ENCODE measurements at regions not wholly inside any gene's neighbourhood (a gene's known extent, or its start where the extent isn't known, plus 50 kb on each side); places are given as distances from the start of the nearest gene placed in this dataset.

DNA sequence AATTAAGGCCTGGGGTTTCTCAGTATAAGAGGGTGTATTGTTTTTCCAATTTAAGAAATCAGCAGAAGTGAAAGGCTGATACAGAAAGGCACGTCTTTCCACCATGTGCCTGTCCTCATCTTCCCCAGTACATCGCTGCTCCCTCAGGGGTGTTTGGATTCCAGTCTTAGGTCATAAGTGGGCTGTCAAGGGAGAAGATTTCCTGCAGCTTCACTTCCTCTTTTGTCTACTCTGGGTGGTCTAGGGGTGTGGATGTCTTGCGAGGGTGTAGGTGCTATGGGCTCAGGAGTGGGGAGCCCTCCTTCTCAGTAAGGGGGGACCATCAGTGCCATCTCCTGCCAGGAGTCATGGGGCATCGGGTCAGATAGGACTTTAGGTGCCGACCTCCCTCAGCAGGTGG is 999.8 kb upstream of the NCAM2 start:
- Mint-ChIP-seq H3K4me3 (no peak overlapping the region), H3K36me3 (ENCODE audit: low read depth) (no peaks in the 10 kb centered on the region), H3K9me3 (peaks cover 19% of the 10 kb centered on the region), H3K27me3 (ENCODE audit: insufficient read depth) (no peaks in the 10 kb centered on the region), H3K27ac (no peak overlapping the region), H3K4me1 (no peaks in the 10 kb centered on the region)
- no peak for DNase-seq
- Histone ChIP-seq H3K27ac (ENCODE audit: low read depth, low read length) (no peak overlapping the region), H3K9me3 (ENCODE audit: control insufficient read depth, low read length) (peaks cover 6% of the 10 kb centered on the region), H3K4me3 (ENCODE audit: low read length) (no peak overlapping the region), H3K36me3 (ENCODE audit: control insufficient read depth, insufficient read depth, low read length) (no peaks in the 10 kb centered on the region), H3K4me1 (ENCODE audit: control insufficient read depth, insufficient read depth, low read length) (no peaks in the 10 kb centered on the region), H3K27me3 (ENCODE audit: control insufficient read depth, insufficient read depth, low read length, poor library complexity, severe bottlenecking) (no peaks in the 10 kb centered on the region), H3K9ac (ENCODE audit: extremely low read depth, low read length, poor library complexity, severe bottlenecking) (no peak overlapping the region)
- WGBS, 2 experiments (ENCODE audit: insufficient coverage in 1 of 2, insufficient read length in 1 of 2), result 97 to 100% methylated on average over 2 to 5 of the region's 5 CpGs
- TF ChIP-seq CTCF (conservative IDR thresholded peaks at IDR 0.05), result no peak

DNA sequence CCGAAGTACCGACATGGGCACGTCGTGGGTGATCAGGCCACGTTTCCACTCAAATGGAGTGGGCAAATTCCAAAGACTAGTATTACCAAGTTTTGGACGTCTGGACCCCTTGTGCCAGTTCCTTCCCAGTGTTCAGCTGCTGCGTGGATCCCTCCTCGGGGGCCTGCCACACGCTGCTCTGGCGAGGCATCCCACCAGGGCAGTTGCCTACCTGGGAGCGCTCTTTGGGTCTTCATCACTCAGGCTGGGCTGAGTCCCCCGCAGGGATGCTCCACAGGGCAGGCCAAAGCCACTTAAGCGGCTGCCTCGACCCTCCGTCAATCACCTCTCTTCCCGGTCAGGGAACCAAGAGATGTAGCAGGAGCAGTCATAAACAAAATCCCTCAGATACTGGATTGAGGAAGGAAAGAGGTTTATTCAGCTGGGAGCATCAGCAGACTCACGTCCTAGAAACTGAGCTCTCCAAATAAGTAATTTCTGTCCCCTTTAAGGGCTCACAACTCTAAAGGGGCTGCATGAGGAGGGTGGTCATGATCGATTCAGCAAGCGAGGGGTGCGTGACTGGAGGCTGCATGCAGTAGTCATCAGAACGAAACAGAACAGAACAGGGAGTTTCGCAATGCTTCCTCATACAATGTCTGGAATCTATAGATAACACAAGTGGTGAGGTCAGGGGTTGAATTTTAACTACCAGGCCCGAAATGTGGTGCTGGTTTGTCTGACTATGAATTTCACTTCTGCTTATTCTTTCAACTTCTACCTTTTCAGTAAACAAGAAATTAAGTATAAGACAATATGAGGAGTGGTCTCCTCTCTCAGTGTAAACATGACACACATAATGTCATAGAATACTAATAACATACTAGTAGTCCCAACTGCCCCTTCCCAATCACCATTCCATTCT is 998.6 kb upstream of the NCAM2 start:
- no peak for DNase-seq
- no peaks in the 10 kb centered on the region for H3K4me1 Mint-ChIP-seq
- WGBS, 2 experiments (ENCODE audit: insufficient coverage in 1 of 2, insufficient read length in 1 of 2), result 95 to 100% methylated on average over 12 to 23 of the region's 23 CpGs
- H3K27ac Mint-ChIP-seq, result no peak overlapping the region
- H3K36me3 Mint-ChIP-seq (ENCODE audit: low read depth), result no peaks in the 10 kb centered on the region
- H3K27me3 Mint-ChIP-seq (ENCODE audit: insufficient read depth), result no peaks in the 10 kb centered on the region
- Histone ChIP-seq H3K9me3 (ENCODE audit: control insufficient read depth, low read length) (peaks cover 6% of the 10 kb centered on the region), H3K27ac (ENCODE audit: low read depth, low read length) (no peak overlapping the region), H3K4me1 (ENCODE audit: control insufficient read depth, insufficient read depth, low read length) (no peaks in the 10 kb centered on the region), H3K9ac (ENCODE audit: extremely low read depth, low read length, poor library complexity, severe bottlenecking) (no peak overlapping the region), H3K4me3 (ENCODE audit: low read length) (no peak overlapping the region), H3K36me3 (ENCODE audit: control insufficient read depth, insufficient read depth, low read length) (no peaks in the 10 kb centered on the region), H3K27me3 (ENCODE audit: control insufficient read depth, insufficient read depth, low read length, poor library complexity, severe bottlenecking) (no peaks in the 10 kb centered on the region)
- TF ChIP-seq CTCF (conservative IDR thresholded peaks at IDR 0.05), result no peak
- no peak overlapping the region for H3K4me3 Mint-ChIP-seq
- peaks cover 19% of the 10 kb centered on the region for H3K9me3 Mint-ChIP-seq

DNA sequence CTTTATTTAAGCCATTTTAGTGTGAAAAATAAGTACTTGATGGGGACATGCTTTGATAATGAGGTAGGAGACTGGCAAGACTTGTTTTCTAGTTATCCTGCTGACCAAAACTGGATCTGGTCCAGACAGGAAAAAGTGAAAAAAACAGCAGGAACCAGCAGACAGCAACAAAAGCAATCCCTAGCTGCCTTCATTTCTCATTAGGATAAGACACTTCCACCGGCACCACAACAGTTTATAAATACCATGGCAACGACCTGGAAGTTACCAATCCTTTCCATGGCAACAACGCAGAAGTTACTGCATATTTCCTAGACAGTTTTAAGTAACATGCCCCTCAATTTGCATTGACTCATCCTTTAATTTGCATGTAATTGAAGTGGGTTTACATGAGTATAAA is 993.8 kb upstream of the NCAM2 start:
- no peak overlapping the region for H3K27ac Mint-ChIP-seq
- no peaks in the 10 kb centered on the region for H3K9me3 ChIP-seq (ENCODE audit: control insufficient read depth, low read length)
- no peaks in the 10 kb centered on the region for H3K27me3 Mint-ChIP-seq (ENCODE audit: insufficient read depth)
- no peak overlapping the region for H3K4me3 ChIP-seq (ENCODE audit: low read length)
- no peak for TF ChIP-seq CTCF (conservative IDR thresholded peaks at IDR 0.05)
- no peaks in the 10 kb centered on the region for H3K36me3 ChIP-seq (ENCODE audit: control insufficient read depth, insufficient read depth, low read length)
- H3K4me1 ChIP-seq (ENCODE audit: control insufficient read depth, insufficient read depth, low read length), result no peaks in the 10 kb centered on the region
- no peaks in the 10 kb centered on the region for H3K4me1 Mint-ChIP-seq
- no peak overlapping the region for H3K27ac ChIP-seq (ENCODE audit: low read depth, low read length)
- WGBS, 2 experiments (ENCODE audit: insufficient coverage in 1 of 2, insufficient read length in 1 of 2), result 91% methylated on average over 3 of the region's 3 CpGs; no CpG with 5 or more reads in 1 of the 2 experiments
- no peak overlapping the region for H3K4me3 Mint-ChIP-seq
- peaks cover 10% of the 10 kb centered on the region for H3K9me3 Mint-ChIP-seq
- H3K9ac ChIP-seq (ENCODE audit: extremely low read depth, low read length, poor library complexity, severe bottlenecking), result no peak overlapping the region
- no peaks in the 10 kb centered on the region for H3K36me3 Mint-ChIP-seq (ENCODE audit: low read depth)
- H3K27me3 ChIP-seq (ENCODE audit: control insufficient read depth, insufficient read depth, low read length, poor library complexity, severe bottlenecking), result no peaks in the 10 kb centered on the region
- DNase-seq, result no peak

Data from endodermal cell (in vitro differentiated cells).